HG02678 (cell line): ENCODE measurements at regions not wholly inside any gene's neighbourhood (a gene's known extent, or its start where the extent isn't known, plus 50 kb on each side); places are given as distances from the start of the nearest gene placed in this dataset.
"Not testable (repeated sequence)": the region's sequence is repeated elsewhere in the genome, so short reads cannot be mapped to it uniquely, and the experiment has no call there.

ENCODE experiments used
- ATAC-seq: cut with Tn5 transposase; IDR thresholded peaks from one replicate; pipeline ENCODE4 v1.9.1; 2021; ENCODE audit warnings: mild to moderate bottlenecking, moderate library complexity; ENCODE audit not compliant: unreplicated experiment

- not testable (repeated sequence) for ATAC-seq
These were observed 2777.4 kb upstream of the TPTE start for GRCh38 chr21:7743940-7744339.

DNA sequence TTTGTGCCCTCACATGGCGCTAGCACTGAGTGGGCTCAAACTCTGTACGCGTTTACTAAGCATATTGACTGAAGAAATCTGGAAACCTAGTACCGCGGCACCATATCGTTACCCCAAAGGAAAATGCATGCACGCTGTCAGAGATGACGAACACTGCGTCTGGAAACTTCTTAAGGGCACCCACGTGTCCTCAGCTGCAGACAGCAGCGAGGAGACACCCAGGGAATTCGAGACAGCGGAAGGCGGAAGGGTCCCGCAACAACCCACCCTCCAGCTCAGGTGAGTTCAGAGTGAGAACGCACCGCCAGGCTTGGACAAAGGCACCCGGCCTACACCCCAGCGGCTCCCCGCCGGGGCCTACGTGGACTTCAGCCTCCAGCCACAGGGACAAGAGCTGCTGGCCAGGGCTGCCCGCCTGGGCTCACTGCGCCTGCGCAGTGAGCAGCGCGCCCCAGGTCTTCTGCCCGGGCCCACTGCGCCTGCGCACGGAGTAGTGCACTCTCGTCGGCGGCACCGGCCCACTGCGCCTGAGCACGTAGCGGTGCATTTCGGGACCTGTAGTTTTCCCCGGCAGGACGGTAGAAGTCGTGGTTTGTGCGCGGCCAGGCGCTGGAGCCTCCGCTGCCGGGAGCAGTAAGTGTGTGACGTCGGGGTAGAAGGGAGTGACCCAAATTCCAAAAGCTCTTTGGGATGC is 2776.8 kb upstream of the TPTE start:
- ATAC-seq = peak; percentile 97

GRCh38 chr21:7745100-7745450 is 2776.3 kb upstream of the TPTE start:
- ATAC-seq = peak; percentile 78

DNA sequence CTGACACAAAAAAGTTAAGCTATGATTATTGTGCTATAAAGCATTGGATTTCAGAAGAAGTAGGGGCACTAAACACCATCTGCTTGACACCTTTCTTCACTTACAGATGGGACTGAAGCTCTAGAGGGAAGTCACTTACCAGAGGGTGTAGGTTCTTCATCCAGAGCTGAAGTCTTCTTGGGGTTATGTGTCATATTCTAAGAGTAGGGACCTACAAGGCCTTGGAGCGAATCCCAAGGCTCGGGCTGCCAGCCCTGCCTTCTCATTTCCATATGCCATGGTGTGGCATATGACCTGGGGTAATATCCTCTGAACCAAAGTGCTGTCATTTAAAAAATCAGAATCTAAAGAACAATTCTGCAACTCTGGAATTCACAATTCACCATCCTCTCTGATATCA is 2773.4 kb upstream of the TPTE start:
- ATAC-seq = not testable (repeated sequence)

GRCh38 chr21:7752611-7753010 is 2768.8 kb upstream of the TPTE start:
- not testable (repeated sequence) for ATAC-seq

DNA sequence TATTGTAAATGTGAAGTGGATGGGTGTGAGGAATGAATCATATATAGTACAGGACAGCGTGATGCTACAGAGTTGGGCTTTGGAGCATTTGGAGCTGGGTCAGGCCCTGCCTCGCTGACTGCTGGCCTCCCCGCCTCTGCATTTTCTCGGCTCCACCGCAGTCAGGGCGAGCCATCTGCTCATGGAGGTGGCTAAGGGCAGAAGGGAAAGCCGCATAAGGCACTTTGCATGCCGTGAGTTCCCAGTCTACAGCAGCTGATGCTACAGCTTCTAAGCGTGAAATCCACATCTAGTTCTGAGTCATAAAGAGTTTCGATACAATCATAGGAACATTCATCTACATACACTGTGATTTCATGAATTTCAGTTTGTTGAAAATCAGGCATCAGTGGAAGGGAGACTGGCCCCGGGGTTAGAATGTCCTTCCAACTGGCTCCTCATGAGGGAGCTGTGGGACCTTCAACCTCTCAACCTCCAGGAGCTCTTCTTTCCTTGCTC is 2768.0 kb upstream of the TPTE start:
- peak; percentile 76 for ATAC-seq

DNA sequence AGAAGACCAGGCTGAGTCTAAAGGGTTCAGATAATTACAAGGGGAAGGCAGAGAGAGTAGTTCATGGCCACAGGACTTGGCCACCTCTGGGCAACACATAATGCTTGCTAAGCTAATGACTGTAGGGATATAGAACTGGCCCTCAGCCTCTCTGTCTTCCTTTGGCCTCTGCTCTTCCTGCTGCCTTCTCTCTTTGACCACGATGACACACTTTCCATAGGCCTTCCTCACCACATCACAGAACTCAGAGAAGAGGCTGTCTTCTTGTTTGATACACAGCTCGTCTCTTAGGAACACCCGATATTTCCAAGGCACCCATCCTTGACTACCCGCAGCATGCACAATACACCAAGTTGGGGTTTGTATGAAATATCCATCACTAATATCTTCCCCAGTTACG is 2751.4 kb upstream of the TPTE start:
- not testable (repeated sequence) for ATAC-seq

DNA sequence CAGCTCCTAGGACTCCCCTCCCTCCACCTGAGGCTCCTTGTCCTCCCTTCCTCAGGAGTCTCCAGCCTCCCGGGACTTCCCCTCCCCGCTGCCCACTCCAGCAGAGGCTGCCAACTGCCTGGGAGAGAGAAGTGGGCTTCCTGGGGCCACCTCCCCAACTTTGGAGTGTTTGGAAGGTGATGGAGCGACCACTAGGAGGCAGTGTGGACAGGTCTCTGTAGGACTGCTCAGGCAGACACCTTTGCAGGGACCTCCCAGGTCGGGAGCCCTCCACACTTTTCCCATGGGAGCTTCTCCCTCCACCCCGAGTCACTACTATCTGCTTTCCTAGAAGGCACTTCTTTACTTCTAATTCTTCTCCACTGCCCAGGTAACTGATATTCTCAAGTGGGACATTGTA is 2747.2 kb upstream of the TPTE start:
- not testable (repeated sequence) for ATAC-seq

DNA sequence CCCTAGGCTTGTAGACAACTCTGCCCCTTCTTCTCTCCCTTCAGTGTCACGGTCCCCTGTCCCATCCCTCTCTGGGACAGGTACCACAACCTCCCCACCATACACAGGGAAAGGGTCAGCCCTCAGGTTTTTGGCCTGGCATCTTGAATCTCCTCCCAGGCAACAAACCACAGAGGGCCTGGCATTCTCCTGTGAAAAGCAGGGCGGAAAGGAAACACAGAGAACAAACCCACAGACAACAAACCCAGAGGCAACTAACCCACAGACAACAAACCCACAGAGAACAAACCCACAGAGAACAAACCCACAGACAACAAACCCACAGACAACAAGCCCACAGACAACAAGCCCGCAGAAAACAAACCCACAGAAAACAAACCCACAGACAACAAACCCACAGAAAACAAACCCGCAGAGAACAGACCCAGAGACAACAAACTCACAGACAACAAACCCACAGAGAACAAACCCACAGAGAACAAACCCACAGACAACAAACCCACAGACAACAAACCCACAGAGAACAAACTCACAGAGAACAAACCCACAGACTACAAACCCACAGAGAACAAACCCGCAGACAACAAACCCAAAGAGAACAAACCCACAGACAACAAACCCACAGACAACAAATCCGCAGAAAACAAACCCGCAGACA is 2745.9 kb upstream of the TPTE start:
- ATAC-seq = not testable (repeated sequence)

- ATAC-seq = not testable (repeated sequence)
These were observed 2745.3 kb upstream of the TPTE start for GRCh38 chr21:7776035-7776434.

GRCh38 chr21:7776622-7777021 is 2744.8 kb upstream of the TPTE start:
- ATAC-seq = not testable (repeated sequence)

DNA sequence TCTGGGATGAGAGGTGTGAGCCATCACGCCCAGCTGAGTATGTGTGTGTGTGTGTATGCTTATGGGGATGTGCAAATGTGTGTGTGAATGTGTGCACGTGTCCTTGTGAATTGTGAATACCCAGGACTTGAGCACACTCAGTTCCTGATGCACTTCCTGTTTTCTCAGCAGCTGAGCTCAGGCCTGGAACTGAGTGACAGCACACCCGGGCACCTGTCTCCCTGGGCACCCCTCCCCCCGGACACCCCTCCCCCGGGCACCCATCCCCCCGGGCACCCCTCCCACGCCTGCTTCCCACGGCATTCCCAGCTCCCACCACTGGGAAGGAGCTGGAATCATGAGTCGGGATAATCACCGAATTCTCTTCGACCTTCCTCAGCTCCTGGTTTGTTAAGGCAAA is 2744.1 kb upstream of the TPTE start:
- not testable (repeated sequence) for ATAC-seq

GRCh38 chr21:7787427-7788078 is 2733.8 kb upstream of the TPTE start:
- not testable (repeated sequence) for ATAC-seq

DNA sequence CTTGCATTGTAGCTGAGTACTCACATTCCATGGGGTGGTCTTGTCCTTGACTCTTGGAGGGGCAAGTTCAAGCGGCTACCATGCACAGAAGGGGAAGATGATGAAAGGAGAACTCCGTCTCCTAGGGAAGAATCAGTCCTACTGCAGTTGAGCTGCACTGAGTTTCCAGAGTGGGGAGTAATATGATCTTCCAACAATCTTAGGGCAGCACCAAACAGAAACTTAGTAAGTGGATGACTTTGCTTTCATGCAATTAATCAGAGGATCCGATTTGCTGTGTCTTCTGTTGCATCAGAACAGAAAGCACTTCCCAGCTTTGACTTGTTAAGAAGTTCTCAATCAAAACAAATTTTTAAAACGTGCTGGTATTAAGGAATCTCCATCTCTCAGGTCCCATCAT is 2727.6 kb upstream of the TPTE start:
- not testable (repeated sequence) for ATAC-seq

DNA sequence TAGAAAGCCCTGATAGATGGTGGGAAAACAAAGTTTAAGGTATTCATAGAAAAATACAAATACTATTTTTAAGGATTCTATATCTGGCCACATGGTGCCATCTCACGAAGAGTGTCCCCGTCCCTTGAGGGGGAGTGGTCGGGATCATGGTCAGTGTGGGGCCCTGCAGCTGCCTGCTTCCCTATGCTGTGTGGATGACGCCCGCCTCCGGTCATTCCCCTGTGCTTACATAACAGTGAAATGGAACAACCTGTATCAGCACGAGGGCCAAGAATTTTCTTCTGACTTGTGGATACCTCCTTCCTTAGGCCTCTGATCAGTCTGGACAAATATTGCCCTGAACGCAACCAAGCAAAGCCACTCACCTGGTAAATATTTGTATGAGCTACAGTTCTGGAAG is 2724.1 kb upstream of the TPTE start:
- ATAC-seq = not testable (repeated sequence)

- not testable (repeated sequence) for ATAC-seq
These were observed 2722.9 kb upstream of the TPTE start for GRCh38 chr21:7798446-7798845.

DNA sequence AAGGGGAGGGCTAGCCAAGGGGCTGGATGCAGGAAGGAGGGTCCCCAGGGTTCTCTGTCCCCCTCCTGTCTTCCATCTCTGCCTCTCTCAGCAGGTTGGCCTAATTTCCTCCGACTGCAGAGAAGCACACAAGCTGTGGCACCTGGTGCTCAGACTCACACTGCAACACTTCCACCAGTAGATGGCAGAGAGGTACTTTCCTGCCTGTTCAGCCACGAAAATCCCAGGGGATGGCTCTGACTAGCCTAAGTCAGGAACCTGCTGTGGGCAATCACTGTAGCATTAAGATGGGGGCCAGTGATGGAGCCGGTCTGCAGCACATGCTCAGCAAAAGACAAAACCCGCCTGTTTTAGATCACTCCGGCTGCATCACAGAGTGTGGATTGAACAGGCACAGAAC is 2721.7 kb upstream of the TPTE start:
- ATAC-seq = not testable (repeated sequence)

DNA sequence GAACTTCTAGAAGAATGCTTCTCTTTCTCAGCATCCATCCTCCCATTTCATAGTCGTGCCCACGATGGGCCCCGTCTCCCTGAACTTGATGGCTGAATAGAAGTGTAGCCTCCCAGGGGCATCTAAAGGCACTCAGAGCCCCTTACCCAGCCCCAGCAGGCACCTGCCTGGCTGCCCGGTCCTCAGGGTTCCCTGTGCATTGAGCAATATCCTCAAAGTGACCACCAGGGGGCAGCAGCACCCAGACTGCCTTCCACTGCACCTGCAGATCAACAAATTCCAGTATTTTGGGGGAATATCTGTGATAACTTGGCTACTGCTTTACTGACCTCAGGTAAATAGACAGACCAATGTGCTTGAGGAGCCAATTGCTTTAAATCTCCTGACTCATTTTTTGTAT is 2707.9 kb upstream of the TPTE start:
- ATAC-seq = not testable (repeated sequence)

- ATAC-seq = not testable (repeated sequence)
These were observed 2704.4 kb upstream of the TPTE start for GRCh38 chr21:7817013-7817412.

DNA sequence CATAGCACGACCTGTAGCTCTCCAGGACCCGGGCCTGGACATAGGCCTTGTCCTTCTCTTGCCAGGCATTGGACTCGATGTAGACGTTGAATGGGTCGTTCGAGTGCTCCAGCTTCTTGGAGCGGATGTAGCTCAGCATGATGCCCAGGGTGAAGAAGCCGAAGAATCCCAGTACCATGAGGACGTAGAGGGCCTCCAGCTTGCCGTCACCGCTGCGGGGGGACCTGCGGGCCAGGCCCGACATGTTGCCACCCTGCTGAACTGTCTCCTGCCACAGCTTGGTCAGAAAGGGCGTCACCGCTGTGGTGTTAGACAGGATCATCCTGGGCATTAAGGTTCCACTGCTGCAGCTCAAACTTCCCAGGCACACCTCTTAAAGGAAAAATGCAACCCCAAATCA is 2702.1 kb upstream of the TPTE start:
- ATAC-seq = not testable (repeated sequence)

GRCh38 chr21:7825627-7826026 is 2695.8 kb upstream of the TPTE start:
- not testable (repeated sequence) for ATAC-seq

DNA sequence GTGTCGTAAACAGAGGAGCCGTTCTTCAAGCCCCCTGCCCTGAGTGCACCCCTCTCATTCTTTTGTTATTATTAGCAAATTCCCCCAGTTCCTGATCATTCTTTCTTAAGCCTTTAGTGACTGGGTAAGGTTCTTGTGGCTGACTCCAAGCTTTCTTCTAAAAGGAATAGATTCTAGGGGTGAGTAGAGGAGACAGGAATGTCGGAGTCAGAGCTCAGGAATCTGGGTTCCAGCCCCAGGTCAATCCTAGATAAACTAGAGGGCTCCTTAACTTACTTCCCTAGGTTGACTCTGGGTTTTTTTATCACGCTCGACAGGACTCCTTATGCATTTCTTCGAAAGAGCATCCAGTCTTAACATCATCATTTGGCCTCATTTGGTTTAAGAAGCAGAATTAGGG is 2695.2 kb upstream of the TPTE start:
- not testable (repeated sequence) for ATAC-seq
